H1 (cell line): ENCODE measurements at regions not wholly inside any gene's neighbourhood (a gene's known extent, or its start where the extent isn't known, plus 50 kb on each side); places are given as distances from the start of the nearest gene placed in this dataset.
A peak's percentile ranks its signal among the peaks of the same experiment; 100 is the strongest.

ENCODE experiments used
- CTCF ChIA-PET: fragments of 300-600 bp; sonication (Branson Sonifier 250); formaldehyde crosslinking; loops from one replicate; lab custom pipeline; 2021; ENCODE audit not compliant: partially characterized antibody; lab: Charles Lee
- POLR2A ChIA-PET: fragments of 300-600 bp; sonication (Branson Sonifier 250); formaldehyde crosslinking; loops from one replicate; lab custom pipeline; 2021; ENCODE audit warnings: inconsistent platforms; ENCODE audit not compliant: partially characterized antibody; lab: Charles Lee
- DNase-seq, 2 experiments: peaks; one replicate each; pipeline versions ENCODE4 v3.0.0 to v3.0.0-alpha.2; 2010 to 2022; ENCODE audit warnings: low spot score in 2 of 2, low read depth in 1 of 2, mixed read lengths in 1 of 2
- FAIRE-seq: peaks from 2 replicates; lab custom pipeline; 2011; peaks lifted over from hg19 to GRCh38; lab: Jason Lieb, UNC
- H2AFZ ChIP-seq: 2 replicates; pipeline ENCODE4 v1.8.1; 2012; ENCODE audit warnings: low read length, inconsistent platforms
- H2AK5ac ChIP-seq: 2 replicates; pipeline ENCODE4 v1.6.1; 2013; ENCODE audit warnings: low read depth, low read length
- H2BK120ac ChIP-seq: replicated peaks from 2 replicates; pipeline ENCODE3; 2013; ENCODE audit warnings: low read depth, low read length, inconsistent platforms
- H2BK12ac ChIP-seq: 2 replicates; pipeline ENCODE4 v1.6.1; 2013; ENCODE audit warnings: low read depth, low read length
- H2BK15ac ChIP-seq: 2 replicates; pipeline ENCODE4 v1.6.1; 2013; ENCODE audit warnings: low read length
- H2BK20ac ChIP-seq: 2 replicates; pipeline ENCODE4 v1.6.1; 2013; ENCODE audit warnings: low read length
- H2BK5ac ChIP-seq: 2 replicates; pipeline ENCODE4 v1.6.1; 2013; ENCODE audit warnings: low read depth, low read length
- H3K14ac ChIP-seq: 2 replicates; pipeline ENCODE4 v1.6.1; 2013; ENCODE audit warnings: inconsistent platforms; ENCODE audit not compliant: insufficient read length
- H3K18ac ChIP-seq: 2 replicates; pipeline ENCODE4 v1.6.1; 2013; ENCODE audit warnings: low read length; ENCODE audit errors: extremely low read depth
- H3K23ac ChIP-seq: 2 replicates; pipeline ENCODE4 v1.6.1; 2013; ENCODE audit warnings: inconsistent platforms; ENCODE audit not compliant: insufficient read length
- H3K23me2 ChIP-seq: 2 replicates; pipeline ENCODE4 v1.6.1; 2013; ENCODE audit warnings: low read depth, low read length
- H3K27ac ChIP-seq: 2 replicates; pipeline ENCODE4 v1.6.1; 2011; ENCODE audit warnings: low read depth, low read length, inconsistent platforms
- H3K27me3 ChIP-seq, 4 experiments: replicated peaks in 1 of 4; 1 replicate in 1 of 4; 2 replicates in 3 of 4; pipeline versions ENCODE4 v1.6.1 to v1.8.1; 2011 to 2013; ENCODE audit warnings: low read length in 3 of 4, mild to moderate bottlenecking in 3 of 4, inconsistent platforms in 2 of 4, mixed read lengths in 2 of 4, moderate library complexity in 1 of 4; ENCODE audit not compliant: control insufficient read depth in 3 of 4, insufficient read depth in 3 of 4; ENCODE audit errors: extremely low read depth in 1 of 4
- H3K36me3 ChIP-seq, 4 experiments: 2 replicates each; pipeline versions ENCODE4 v1.6.1 to v1.8.1; 2011 to 2013; ENCODE audit warnings: mild to moderate bottlenecking in 4 of 4, low read length in 3 of 4, moderate library complexity in 2 of 4, control low read depth in 1 of 4, inconsistent platforms in 1 of 4; ENCODE audit not compliant: insufficient read depth in 4 of 4, control insufficient read depth in 2 of 4
- H3K4ac ChIP-seq: replicated peaks from 2 replicates; pipeline ENCODE3; 2013; ENCODE audit warnings: low read length, low read depth, mixed read lengths, inconsistent platforms; ENCODE audit not compliant: insufficient read length
- H3K4me1 ChIP-seq, 4 experiments: replicated peaks in 1 of 4; 1 replicate in 1 of 4; 2 replicates in 3 of 4; pipeline versions ENCODE4 v1.6.1 to v1.8.1; 2011 to 2013; ENCODE audit warnings: low read length in 3 of 4, inconsistent platforms in 2 of 4, mixed read lengths in 1 of 4; ENCODE audit not compliant: insufficient read depth in 4 of 4, control insufficient read depth in 3 of 4
- H3K4me2 ChIP-seq, 2 experiments: 2 replicates each; pipeline versions ENCODE4 v1.6.1 to v1.8.1; 2011 to 2013; ENCODE audit warnings: low read depth in 2 of 2, low read length in 2 of 2, control low read depth in 1 of 2, inconsistent platforms in 1 of 2, mild to moderate bottlenecking in 1 of 2; ENCODE audit not compliant: insufficient read depth in 1 of 2
- H3K4me3 ChIP-seq, 4 experiments: fragments of 200-600, 300-600 bp in 1 of 4; sonication (generic), shearing (Covaris generic), sonication (Bioruptor Twin) in 1 of 4; 2 replicates each; pipeline versions ENCODE4 v1.5.1 to v1.8.1; 2011 to 2016; ENCODE audit warnings: low read length in 4 of 4, low read depth in 3 of 4, control low read depth in 2 of 4, inconsistent platforms in 2 of 4, mild to moderate bottlenecking in 2 of 4, mixed read lengths in 1 of 4, moderate library complexity in 1 of 4; ENCODE audit not compliant: insufficient read depth in 2 of 4; ENCODE audit errors: extremely low read depth in 1 of 4
- H3K56ac ChIP-seq: replicated peaks from 2 replicates; pipeline ENCODE3; 2013; ENCODE audit warnings: low read depth, mild to moderate bottlenecking, mixed read lengths, low read length, inconsistent platforms; ENCODE audit not compliant: insufficient read length
- H3K79me1 ChIP-seq: 2 replicates; pipeline ENCODE4 v1.6.1; 2013; ENCODE audit warnings: low read depth, low read length, control low read depth
- H3K79me2 ChIP-seq, 2 experiments: 2 replicates each; pipeline versions ENCODE4 v1.6.1 to v1.8.1; 2012 to 2013; ENCODE audit warnings: low read length in 2 of 2, mild to moderate bottlenecking in 2 of 2, inconsistent platforms in 1 of 2; ENCODE audit not compliant: insufficient read depth in 2 of 2, control insufficient read depth in 1 of 2
- H3K9ac ChIP-seq, 4 experiments: replicated peaks in 1 of 4; 1 replicate in 1 of 4; 2 replicates in 3 of 4; pipeline versions ENCODE4 v1.6.1 to v1.8.1; 2011 to 2013; ENCODE audit warnings: low read depth in 3 of 4, low read length in 3 of 4, control low read depth in 2 of 4, mild to moderate bottlenecking in 2 of 4, moderate library complexity in 2 of 4, inconsistent platforms in 1 of 4; ENCODE audit errors: extremely low read depth in 1 of 4
- H3K9me3 ChIP-seq, 2 experiments: 2 replicates each; pipeline versions ENCODE4 v1.6.1 to v1.8.1; 2012 to 2013; ENCODE audit warnings: mild to moderate bottlenecking in 2 of 2, moderate library complexity in 2 of 2, control low read depth in 1 of 2, inconsistent platforms in 1 of 2, low read depth in 1 of 2, low read length in 1 of 2, mixed read lengths in 1 of 2; ENCODE audit not compliant: insufficient read depth in 2 of 2
- H4K20me1 ChIP-seq, 2 experiments: replicated peaks in 1 of 2; 2 replicates each; pipeline versions ENCODE3 to v1.8.1; 2011 to 2013; ENCODE audit warnings: inconsistent platforms in 2 of 2, low read length in 2 of 2, mild to moderate bottlenecking in 1 of 2; ENCODE audit not compliant: insufficient read depth in 2 of 2, control insufficient read depth in 1 of 2
- H4K5ac ChIP-seq: 2 replicates; pipeline ENCODE4 v1.6.1; 2013; ENCODE audit warnings: low read length, low read depth, mixed read lengths, inconsistent platforms; ENCODE audit not compliant: insufficient read length
- H4K8ac ChIP-seq: 2 replicates; pipeline ENCODE4 v1.8.0; 2013; ENCODE audit warnings: mild to moderate bottlenecking, moderate library complexity, low read length, inconsistent platforms; ENCODE audit not compliant: insufficient read depth; ENCODE audit errors: extremely low read depth
- H4K91ac ChIP-seq: replicated peaks from 2 replicates; pipeline ENCODE3; 2013; ENCODE audit warnings: low read length, mixed read lengths, inconsistent platforms; ENCODE audit not compliant: insufficient read length
- KDM1A ChIP-seq: fragments of 200-600, 300-600 bp; sonication (generic); IDR thresholded peaks from 2 replicates; pipeline ENCODE4 v1.7.1; 2016; ENCODE audit warnings: mild to moderate bottlenecking, low read length, borderline replicate concordance
- KDM4A ChIP-seq: IDR thresholded peaks from one replicate; pipeline ENCODE4 v1.7.1; 2012; ENCODE audit warnings: low read depth, mild to moderate bottlenecking, moderate library complexity, low read length, inconsistent platforms; ENCODE audit not compliant: severe bottlenecking
- PHF8 ChIP-seq: fragments of 200-600 bp; sonication (generic); conservative IDR thresholded peaks from 2 replicates; pipeline ENCODE4 v1.7.1; 2012; ENCODE audit warnings: low read depth, mild to moderate bottlenecking, inconsistent platforms, low read length, moderate library complexity
- SIN3A ChIP-seq, 2 experiments: IDR thresholded peaks in 1 of 2; conservative IDR thresholded peaks in 1 of 2; 2 replicates each; pipeline ENCODE4 v1.6.1; 2011 to 2012; ENCODE audit warnings: low read length in 2 of 2, improper control_type of control experiment in 1 of 2, low read depth in 1 of 2, mild to moderate bottlenecking in 1 of 2
- SP2 ChIP-seq: IDR thresholded peaks from 2 replicates; pipeline ENCODE4 v1.6.1; 2012; ENCODE audit warnings: mild to moderate bottlenecking, low read length, inconsistent platforms
- TAF7 ChIP-seq: optimal IDR thresholded peaks from 2 replicates; pipeline ENCODE3; 2011; ENCODE audit warnings: low read depth, mild to moderate bottlenecking, inconsistent platforms, low read length, moderate library complexity, borderline replicate concordance
- WGBS, 2 experiments: shearing (Covaris generic) in 1 of 2; methylation state at CpG; one replicate each; pipeline versions ENCODE4 v1.1.6 to v1.1.7; 2013 to 2015; ENCODE audit warnings: low lambda C conversion rate in 2 of 2, mixed read lengths in 2 of 2, inconsistent platforms in 1 of 2, low coverage in 1 of 2, missing lambda C conversion rate in 1 of 2; ENCODE audit not compliant: insufficient replicate concordance in 2 of 2, insufficient coverage in 1 of 2, insufficient read length in 1 of 2; ENCODE audit errors: extremely low coverage in 1 of 2, missing lambda C conversion rate in 1 of 2; 5-methylcytosine and 5-hydroxymethylcytosine counted together
- TF ChIP-seq, protein P1 (sequence below): IDR thresholded peaks from 2 replicates; pipeline ENCODE4 v1.6.1; 2011; ENCODE audit warnings: low read length, improper control_type of control experiment

DNA sequence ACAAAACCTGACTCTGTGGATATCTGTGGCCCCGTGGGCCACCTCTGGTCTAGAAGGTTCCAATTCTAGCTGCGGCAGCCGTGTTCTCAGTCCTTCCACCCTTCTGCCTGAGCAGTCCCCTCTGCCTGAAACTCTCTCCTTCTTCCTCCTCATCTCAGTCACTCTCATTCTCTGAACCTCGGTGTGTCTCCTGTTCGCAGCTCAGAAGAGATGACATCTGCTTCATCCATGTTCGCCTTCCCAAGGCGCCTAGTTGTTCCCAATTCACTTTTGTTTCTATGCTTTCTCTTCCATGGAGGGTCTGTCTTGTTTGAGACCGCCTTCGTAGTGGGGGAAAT, 95.5 kb downstream of the CEBPB start:
- DNase-seq (no peak), FAIRE-seq (no peak)
- no peaks in the 10 kb centered on the region for H3K9me3 ChIP-seq
- H3K27ac ChIP-seq: no peak overlapping the region
- H3K18ac ChIP-seq: no peak overlapping the region; the same call in none of the 2 replicates
- no peak overlapping the region for H2BK120ac ChIP-seq
- H4K20me1 ChIP-seq: no peaks in the 10 kb centered on the region
- H3K79me1 ChIP-seq: no peaks in the 10 kb centered on the region
- peaks cover 0 to 6% (median 2%) of the 10 kb centered on the region in 4 experiments; a peak in 2 of 7 replicates for H3K4me1 ChIP-seq
- no peaks in the 10 kb centered on the region for H3K79me2 ChIP-seq
- no peak overlapping the region for H3K4me3 ChIP-seq
- no peak overlapping the region for H3K4ac ChIP-seq
- no peak overlapping the region for H4K91ac ChIP-seq
- no peak overlapping the region for H3K9ac ChIP-seq
- ChIA-PET CTCF (interaction anchor here (2.9 to 7.4 kb wide), 3 partner anchors 8 to 14 kb away, joined by 10 to 61 read pairs (median 48); no protein-coding TSS in a partner anchor), POLR2A (interaction anchor here (1.4 kb wide), 1 partner anchor 12 kb away, joined by 4 read pairs; no protein-coding TSS in a partner anchor)
- no peaks in the 10 kb centered on the region for H3K27me3 ChIP-seq
- H3K4me2 ChIP-seq: no peak overlapping the region
- H2AK5ac ChIP-seq: no peak overlapping the region
- TF ChIP-seq PHF8 (no peak), SP2 (no peak), KDM4A (no peak), SIN3A (conservative IDR thresholded peaks at IDR 0.05 in 1 of 2, IDR thresholded peaks at IDR 0.05 in 1 of 2; ENCODE audit: low read depth in 1 of 2, low read length in 2 of 2) (no peak), TAF7 (no peak), KDM1A (no peak)
- TF ChIP-seq, protein P1, sequence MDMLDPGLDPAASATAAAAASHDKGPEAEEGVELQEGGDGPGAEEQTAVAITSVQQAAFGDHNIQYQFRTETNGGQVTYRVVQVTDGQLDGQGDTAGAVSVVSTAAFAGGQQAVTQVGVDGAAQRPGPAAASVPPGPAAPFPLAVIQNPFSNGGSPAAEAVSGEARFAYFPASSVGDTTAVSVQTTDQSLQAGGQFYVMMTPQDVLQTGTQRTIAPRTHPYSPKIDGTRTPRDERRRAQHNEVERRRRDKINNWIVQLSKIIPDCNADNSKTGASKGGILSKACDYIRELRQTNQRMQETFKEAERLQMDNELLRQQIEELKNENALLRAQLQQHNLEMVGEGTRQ: no peak
- no peaks in the 10 kb centered on the region for H3K23me2 ChIP-seq
- H2BK15ac ChIP-seq: no peak overlapping the region
- no peak overlapping the region for H4K5ac ChIP-seq
- no peak overlapping the region for H2BK20ac ChIP-seq
- H3K36me3 ChIP-seq: no peaks in the 10 kb centered on the region
- no peak overlapping the region for H3K56ac ChIP-seq
- 92% methylated on average over 9 of the region's 9 CpGs; no CpG with 5 or more reads in 1 of the 2 experiments for WGBS, 2 experiments
- 0 out of 2 replicates have a peak overlapping the region, but pooled peaks have one; percentile 27 for H2BK12ac ChIP-seq
- H4K8ac ChIP-seq: no peak overlapping the region; the same call in 1 of the 2 replicates
- H3K14ac ChIP-seq: no peak overlapping the region
- H3K23ac ChIP-seq: no peak overlapping the region
- H2BK5ac ChIP-seq: no peak overlapping the region
- H2AFZ ChIP-seq: peak overlapping the region; percentile 48; the same call in 1 of the 2 replicates
